ENCODE measurements at regions not wholly inside any gene's neighbourhood (a gene's known extent, or its start where the extent isn't known, plus 50 kb on each side); places are given as distances from the start of the nearest gene placed in this dataset.

- H3K27ac ChIP-seq, result no peak overlapping the region
- DNase-seq, result no peak
- no peaks in the 10 kb centered on the region for H3K36me3 ChIP-seq
- no peaks in the 10 kb centered on the region for H3K9me3 ChIP-seq (ENCODE audit: severe bottlenecking)
- H3K27me3 ChIP-seq (ENCODE audit: insufficient read depth, low read depth, severe bottlenecking), result no peaks in the 10 kb centered on the region
- no peak overlapping the region for H3K4me3 ChIP-seq (ENCODE audit: low read depth, low read length)
- TF ChIP-seq, protein P1, sequence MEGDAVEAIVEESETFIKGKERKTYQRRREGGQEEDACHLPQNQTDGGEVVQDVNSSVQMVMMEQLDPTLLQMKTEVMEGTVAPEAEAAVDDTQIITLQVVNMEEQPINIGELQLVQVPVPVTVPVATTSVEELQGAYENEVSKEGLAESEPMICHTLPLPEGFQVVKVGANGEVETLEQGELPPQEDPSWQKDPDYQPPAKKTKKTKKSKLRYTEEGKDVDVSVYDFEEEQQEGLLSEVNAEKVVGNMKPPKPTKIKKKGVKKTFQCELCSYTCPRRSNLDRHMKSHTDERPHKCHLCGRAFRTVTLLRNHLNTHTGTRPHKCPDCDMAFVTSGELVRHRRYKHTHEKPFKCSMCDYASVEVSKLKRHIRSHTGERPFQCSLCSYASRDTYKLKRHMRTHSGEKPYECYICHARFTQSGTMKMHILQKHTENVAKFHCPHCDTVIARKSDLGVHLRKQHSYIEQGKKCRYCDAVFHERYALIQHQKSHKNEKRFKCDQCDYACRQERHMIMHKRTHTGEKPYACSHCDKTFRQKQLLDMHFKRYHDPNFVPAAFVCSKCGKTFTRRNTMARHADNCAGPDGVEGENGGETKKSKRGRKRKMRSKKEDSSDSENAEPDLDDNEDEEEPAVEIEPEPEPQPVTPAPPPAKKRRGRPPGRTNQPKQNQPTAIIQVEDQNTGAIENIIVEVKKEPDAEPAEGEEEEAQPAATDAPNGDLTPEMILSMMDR (IDR thresholded peaks at IDR 0.05; ENCODE audit: low read depth, low read length), result no peak
These were observed 472.2 kb downstream of the MATN1 start for GRCh38 chr1:30250984-30251850.

- Histone ChIP-seq H3K27ac (no peak overlapping the region), H3K9me3 (ENCODE audit: severe bottlenecking) (no peaks in the 10 kb centered on the region), H3K4me3 (ENCODE audit: low read depth, low read length) (no peak overlapping the region), H3K27me3 (ENCODE audit: insufficient read depth, low read depth, severe bottlenecking) (no peaks in the 10 kb centered on the region), H3K36me3 (no peaks in the 10 kb centered on the region)
- no peak for DNase-seq
- TF ChIP-seq, protein P1 (IDR thresholded peaks at IDR 0.05; ENCODE audit: low read depth, low read length), result no peak
These were observed 472.9 kb downstream of the MATN1 start for GRCh38 chr1:30250338-30250983.

GRCh38 chr1:30249446-30250337 is 473.7 kb downstream of the MATN1 start:
- Histone ChIP-seq H3K9me3 (ENCODE audit: severe bottlenecking) (no peaks in the 10 kb centered on the region), H3K27me3 (ENCODE audit: insufficient read depth, low read depth, severe bottlenecking) (no peaks in the 10 kb centered on the region), H3K27ac (no peak overlapping the region), H3K36me3 (no peaks in the 10 kb centered on the region), H3K4me3 (ENCODE audit: low read depth, low read length) (no peak overlapping the region)
- DNase-seq, result no peak
- TF ChIP-seq, protein P1 (IDR thresholded peaks at IDR 0.05; ENCODE audit: low read depth, low read length), result no peak

GRCh38 chr1:30248774-30249173 is 474.6 kb downstream of the MATN1 start:
- Histone ChIP-seq H3K9me3 (ENCODE audit: severe bottlenecking) (no peaks in the 10 kb centered on the region), H3K4me3 (ENCODE audit: low read depth, low read length) (no peak overlapping the region), H3K36me3 (no peaks in the 10 kb centered on the region), H3K27me3 (ENCODE audit: insufficient read depth, low read depth, severe bottlenecking) (no peaks in the 10 kb centered on the region), H3K27ac (no peak overlapping the region)
- no peak for DNase-seq
- TF ChIP-seq, protein P1 (IDR thresholded peaks at IDR 0.05; ENCODE audit: low read depth, low read length), result no peak

- TF ChIP-seq, protein P1 (IDR thresholded peaks at IDR 0.05; ENCODE audit: low read depth, low read length), result no peak
- Histone ChIP-seq H3K27me3 (ENCODE audit: insufficient read depth, low read depth, severe bottlenecking) (no peaks in the 10 kb centered on the region), H3K9me3 (ENCODE audit: severe bottlenecking) (no peaks in the 10 kb centered on the region), H3K36me3 (no peaks in the 10 kb centered on the region), H3K4me3 (ENCODE audit: low read depth, low read length) (no peak overlapping the region), H3K27ac (no peak overlapping the region)
- DNase-seq, result no peak
These were observed 475.0 kb downstream of the MATN1 start for GRCh38 chr1:30248373-30248772.
